HS-27A (cell line): ENCODE measurements at regions not wholly inside any gene's neighbourhood (a gene's known extent, or its start where the extent isn't known, plus 50 kb on each side); places are given as distances from the start of the nearest gene placed in this dataset.

Source experiments
- DNase-seq: peaks from one replicate; pipeline ENCODE4 v3.0.0-alpha.2; 2012; ENCODE audit warnings: low read depth, missing footprints

GRCh38 chr21:25139414-25139813 lies 467.9 kb downstream of the MRPL39 start:
- no peak for DNase-seq

DNA sequence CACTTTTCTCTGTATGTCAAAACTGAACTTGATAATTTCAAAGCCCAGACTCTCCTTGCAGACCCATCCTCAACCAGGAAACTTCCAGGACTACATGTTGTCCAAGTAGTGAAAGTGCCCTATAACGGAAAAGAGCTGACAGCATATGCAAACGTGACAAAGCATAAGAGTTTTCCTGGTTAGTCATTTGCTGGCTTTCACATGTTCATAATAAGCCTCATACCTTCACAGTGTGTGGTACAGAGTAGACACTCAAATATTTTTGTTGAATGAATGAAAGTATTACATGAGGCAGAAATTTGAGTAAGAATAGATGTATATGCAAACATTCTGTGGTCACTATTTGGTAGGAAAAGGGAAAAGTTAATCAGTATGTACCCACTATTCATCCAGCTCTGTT lies 473.3 kb downstream of the MRPL39 start:
- peak; percentile 58 for DNase-seq

- DNase-seq = no peak
These were observed 479.5 kb downstream of the MRPL39 start for GRCh38 chr21:25127811-25128210.

GRCh38 chr21:25127007-25127406 lies 480.3 kb downstream of the MRPL39 start:
- DNase-seq = no peak

- DNase-seq = no peak
These were observed 480.7 kb downstream of the MRPL39 start for GRCh38 chr21:25126564-25126963.

GRCh38 chr21:25118648-25119047 lies 488.6 kb downstream of the MRPL39 start:
- no peak for DNase-seq

DNA sequence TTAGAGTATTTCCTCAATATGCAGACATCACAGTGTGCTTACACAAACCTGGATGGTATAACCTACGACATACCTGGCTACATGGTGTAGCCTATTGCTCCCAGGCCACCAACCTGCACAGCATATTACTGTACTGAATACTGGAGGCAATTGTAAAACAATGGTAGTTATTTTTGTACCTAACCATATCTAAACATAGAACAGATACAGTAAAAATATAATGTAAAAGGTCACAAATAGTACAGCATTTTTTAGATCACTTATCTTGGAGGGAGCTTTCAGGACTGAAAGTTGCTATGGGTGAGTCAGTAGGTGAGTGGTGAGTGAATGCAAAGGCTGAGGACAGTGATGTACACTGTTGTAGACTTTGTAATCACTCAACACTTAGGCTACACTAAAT lies 492.3 kb downstream of the MRPL39 start:
- no peak for DNase-seq

GRCh38 chr21:25107708-25108107 lies 499.6 kb downstream of the MRPL39 start:
- DNase-seq = peak; percentile 56

DNA sequence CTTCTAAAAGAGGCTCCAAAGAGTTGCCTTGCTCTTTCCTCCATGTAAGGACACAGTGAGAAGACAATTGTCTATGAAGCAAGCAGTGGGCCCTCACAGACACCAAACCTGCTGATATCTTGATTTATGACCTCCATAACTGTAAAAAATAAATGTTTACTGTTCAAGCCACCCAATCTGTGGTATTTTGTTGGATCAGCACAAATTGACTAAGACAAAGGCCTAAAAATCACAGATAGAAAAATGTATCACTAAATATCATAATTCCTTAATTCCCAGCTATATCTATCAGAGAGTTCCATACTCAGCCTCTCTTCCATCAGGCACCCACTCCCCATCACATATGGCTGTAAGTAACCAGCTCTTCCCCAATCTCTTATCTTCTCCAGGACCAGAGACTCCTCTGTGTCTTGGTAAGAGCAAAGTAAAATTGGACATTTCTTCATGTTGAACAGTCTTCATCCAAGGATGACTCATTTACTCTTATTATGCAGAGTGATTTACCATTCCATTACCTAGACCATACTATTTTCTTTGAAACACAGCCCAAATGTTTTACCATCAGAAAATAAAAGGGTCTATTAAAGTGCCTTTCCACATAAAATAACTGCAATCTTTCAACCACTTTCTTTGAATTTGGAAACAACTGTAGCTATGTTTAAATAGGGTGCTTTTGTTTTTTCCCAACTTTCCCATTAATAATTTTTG lies 503.6 kb downstream of the MRPL39 start:
- DNase-seq = no peak

DNA sequence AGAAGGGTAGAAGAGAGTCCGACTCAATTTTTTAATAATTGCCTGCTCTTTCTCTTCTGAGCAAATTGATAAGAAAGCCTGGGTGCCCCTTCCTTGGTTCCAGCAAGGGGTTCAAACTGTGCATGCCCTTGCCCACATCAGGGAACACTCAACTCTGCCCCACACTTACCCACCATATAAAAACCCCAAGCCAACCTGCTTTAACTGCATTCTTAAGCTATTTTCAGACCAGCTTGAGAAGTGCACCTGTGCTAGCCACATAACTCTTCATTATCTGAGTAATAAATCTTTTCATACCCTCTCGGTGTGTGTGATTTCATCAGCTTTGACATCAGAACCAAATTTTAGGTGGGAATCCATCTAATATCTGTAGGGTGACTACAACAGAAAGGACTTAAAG lies 509.6 kb downstream of the MRPL39 start:
- DNase-seq = no peak

- no peak for DNase-seq
These were observed 512.6 kb downstream of the MRPL39 start for GRCh38 chr21:25094695-25095094.

DNA sequence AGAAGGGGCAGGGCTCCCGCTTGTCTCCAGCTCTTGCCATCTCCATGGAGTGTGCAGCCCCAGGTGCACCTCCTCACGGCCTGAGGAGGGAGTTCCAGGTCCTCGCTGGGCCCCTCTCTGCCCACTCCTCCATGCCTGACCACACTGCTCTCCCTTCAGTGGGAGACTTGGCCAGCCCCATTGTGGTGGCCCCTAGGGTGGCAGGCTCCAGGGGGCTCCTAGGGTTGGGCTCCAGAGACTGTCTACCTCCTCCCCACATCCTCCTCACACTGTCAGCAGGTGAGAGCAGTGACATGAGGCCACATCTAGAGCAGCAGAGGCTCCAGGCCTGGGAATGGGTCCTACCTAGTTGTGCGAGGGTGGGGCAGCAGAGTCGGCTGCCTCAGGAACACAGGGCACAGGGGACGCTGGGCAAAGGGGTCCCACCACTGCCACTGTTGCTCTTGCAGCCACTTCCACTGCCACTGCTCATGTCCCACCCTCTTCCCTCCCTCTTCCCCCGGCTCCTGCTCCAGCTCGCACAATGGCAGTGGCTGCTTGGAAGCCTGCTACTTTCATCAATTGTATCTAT lies 514.8 kb downstream of the MRPL39 start:
- no peak for DNase-seq

DNA sequence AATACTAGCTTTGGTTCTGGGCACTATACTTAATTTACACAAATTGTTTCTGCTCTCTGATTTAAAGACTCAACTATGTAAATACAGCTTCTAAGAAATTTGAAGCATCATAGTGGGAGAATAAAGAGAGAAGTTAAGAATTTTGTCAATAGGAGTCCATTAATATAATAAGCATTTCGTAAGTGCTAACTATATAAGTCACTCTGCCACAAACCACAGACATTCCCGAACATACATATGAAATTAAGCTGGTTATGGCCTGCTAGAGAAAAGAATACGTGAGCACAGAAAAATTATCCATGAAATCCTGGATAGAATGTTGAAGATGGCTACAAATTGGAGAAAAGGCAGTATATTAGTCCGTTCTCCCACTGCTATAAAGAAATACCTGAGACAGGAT lies 526.2 kb downstream of the MRPL39 start:
- DNase-seq = no peak

DNA sequence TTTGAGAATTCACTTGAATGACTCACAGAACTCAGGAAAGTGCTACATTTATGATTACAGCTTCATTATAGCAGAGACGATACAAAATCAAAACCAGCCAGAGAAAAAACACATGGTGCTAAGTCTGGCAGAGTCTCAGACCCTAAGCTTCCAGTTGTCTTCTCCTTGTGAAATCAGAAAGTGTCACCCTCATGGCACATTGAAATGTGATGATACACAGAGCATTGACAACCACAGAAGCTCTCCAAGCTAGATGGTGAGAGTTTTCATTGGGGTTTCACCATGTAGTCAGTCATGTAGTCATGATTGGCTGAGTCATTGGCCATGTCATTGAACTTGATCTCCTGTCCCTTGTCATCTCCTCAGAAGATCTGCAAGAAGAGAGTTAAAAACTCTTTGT lies 526.6 kb downstream of the MRPL39 start:
- DNase-seq = no peak

- DNase-seq = no peak
These were observed 527.1 kb downstream of the MRPL39 start for GRCh38 chr21:25080141-25080540.

DNA sequence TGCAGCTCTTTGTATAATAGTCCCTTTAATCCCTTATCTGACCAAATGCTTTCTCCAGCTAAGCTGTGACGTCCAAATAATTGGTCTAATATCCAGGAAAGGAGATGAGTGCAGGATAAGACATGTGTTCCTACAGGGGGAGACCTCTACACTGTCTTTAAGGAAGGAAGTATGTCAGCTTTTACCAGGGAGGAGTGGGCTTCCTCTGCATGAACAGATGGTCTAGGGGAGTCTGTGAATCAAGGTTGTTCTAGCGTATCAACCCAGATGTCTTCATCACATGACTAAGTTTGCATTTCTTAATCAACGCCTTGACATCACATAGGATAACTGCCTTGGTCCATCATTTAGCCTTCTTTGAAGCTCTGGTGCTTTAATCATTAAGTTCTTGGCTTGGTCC lies 528.2 kb downstream of the MRPL39 start:
- DNase-seq = no peak

DNA sequence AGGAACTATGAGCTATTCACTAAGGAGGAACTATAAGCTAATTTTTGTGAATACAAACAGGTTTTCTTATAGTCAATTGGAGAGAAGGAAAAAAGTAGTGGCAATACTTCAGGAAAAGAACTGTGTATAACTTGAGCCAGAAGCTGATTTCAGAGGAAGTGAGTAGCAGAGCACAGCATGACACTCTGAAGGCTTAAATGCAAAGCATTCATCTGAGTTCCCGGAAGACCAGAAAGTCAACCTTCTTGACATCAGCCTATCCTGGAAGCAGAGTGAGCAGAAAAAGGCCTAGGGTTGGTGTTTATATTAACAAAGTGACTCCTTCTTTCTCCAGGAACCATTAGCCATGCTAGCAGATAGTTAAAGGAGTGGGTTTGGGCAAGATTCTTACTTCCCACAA lies 545.2 kb downstream of the MRPL39 start:
- no peak for DNase-seq

DNA sequence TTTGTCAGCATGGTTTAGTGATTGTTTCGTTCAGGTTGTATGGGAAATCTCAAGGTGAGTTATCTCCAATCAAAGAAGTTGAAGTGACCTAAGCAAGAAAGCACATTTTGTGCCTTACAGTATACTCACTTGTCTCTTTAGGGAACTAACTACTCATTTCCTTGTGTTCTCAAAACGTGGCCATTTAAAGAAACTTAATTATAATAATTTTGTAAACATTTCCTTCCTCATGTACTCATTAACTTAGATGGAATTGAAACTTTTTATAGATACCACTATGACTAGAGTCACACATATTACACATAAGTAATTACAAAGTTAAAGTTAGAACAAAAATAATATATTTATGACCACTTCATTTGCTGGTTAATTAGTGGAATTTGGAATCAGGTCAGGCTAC lies 552.6 kb downstream of the MRPL39 start:
- no peak for DNase-seq

DNA sequence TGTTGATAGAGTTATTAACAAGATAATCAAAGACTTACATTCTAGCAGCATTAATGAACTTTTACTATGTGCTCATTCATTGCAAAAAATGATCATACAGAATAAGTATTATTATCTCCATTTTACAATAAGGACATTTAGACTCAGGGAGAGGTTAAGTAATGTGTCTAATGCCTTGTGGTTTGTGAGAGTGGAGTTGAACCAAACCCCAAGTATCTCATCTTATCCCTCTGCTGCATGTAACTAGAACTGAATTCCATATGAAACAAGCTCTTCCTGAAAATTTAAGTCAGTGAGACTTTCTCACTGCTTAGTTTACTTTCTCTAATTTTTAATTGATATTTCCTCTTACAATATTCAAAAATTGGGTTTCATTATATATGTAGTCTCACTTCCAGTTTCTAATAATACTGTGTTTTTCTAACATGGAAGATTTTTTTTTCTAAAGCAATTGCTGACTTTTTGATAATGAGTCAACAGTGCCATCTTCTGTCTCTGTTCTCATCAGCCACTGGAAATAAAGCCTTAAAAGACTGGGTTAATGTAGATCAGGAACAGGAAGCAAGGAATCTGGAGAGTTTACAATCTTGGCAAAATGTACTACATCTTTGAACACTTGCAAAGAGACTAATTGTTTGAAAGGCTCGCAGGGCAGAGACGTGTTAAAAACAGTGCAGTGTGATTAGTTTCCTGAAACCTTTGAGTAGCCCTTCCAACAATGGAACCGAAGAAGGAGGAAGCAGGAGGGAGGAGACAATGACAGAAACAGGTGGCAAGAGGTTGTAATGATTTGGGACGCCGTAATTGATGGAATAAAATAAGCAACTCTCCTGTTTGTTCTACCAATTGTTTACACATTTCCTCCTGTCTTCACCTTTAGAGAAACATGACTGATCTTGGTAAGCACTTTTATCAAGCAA lies 567.6 kb downstream of the MRPL39 start:
- DNase-seq = peak; percentile 15

DNA sequence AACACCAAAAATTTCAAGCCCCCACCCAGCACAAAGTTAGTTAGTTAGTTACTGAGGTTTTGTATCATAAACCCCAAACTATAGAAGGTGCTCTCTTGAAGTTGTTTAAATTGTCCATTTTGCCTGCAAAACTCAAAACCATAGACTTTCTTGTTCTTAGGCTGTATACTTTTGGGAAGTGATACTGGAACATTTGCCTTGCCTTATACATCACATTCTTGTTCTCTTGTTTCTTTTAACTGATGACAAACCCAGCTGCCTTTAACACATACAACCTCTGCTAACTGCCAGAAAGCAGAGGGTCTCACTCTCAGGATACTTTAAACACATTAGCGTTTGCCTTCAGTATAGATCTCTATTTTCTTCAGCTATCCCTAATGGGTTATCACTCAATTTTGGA lies 570.5 kb downstream of the MRPL39 start:
- no peak for DNase-seq

DNA sequence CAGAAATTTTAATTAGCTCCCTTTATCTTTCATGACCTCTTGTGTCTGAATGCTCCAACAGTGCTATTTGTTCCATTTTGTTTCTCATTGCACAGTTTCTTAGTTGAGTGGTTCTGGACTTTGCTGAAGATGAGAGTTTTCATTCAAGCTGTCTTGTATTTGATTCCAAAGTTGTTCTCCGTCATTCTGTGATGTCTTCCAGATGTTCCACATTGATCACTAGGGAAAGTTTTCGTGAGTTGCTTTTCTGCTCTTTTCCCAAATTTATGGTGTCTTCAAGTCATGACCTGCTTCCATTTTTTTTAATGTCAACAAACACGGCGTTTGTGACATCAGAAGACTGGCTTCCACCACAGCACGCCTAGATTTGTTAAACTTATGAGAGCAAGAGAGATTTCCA lies 575.5 kb downstream of the MRPL39 start:
- DNase-seq = no peak

DNA sequence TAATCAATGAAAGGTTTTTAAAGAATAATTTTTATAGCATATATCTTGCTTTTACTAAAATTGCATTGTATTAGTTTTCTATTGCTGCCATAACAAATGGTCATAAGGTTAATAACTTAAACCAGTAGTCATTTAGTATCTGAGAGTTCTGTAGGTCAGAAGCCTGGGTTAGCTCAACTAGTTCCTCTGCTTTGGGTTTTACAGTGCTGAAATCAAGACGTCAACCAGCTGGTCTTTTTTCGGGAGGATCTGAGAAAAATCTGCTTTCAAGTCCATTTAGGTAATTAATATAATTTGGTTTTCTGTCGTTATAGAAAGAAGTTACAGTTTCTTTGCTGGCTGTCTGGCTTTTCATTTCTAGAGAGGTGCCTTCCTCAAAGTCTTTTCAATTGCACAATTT lies 577.7 kb downstream of the MRPL39 start:
- DNase-seq = no peak

- DNase-seq = no peak
These were observed 581.7 kb downstream of the MRPL39 start for GRCh38 chr21:25025596-25025995.
